ENCODE measurements at regions not wholly inside any gene's neighbourhood (a gene's known extent, or its start where the extent isn't known, plus 50 kb on each side); places are given as distances from the start of the nearest gene placed in this dataset.

DNA sequence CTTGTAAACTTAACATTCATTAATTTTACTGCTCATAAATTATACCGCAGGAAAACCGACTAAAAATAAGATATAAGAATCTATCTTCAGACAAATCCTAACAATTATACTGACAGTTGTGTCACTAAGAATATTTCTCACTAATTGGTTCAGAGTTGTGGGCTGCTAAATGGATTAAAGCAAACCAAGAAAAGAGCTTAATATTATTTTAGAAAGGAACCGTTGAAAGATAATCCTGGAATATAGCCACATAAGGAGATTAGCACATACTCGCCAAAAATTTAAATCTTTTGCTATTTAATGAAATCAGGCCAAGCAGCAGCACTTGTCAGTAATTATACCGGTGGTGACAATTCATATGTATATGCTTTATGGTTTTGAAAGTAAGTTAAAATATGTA, 132.8 kb downstream of the SLIT2 start:
- no peak for DNase-seq (ENCODE audit: unreplicated experiment)
- H3K27ac Mint-ChIP-seq (ENCODE audit: low read depth, unreplicated experiment), result no peak overlapping the region
- no TSS peak for BruUV-seq (replicated peaks)
- no peak overlapping the region for H3K4me3 Mint-ChIP-seq (ENCODE audit: unreplicated experiment)
- no peaks in the 10 kb centered on the region for H3K4me1 Mint-ChIP-seq (ENCODE audit: insufficient read depth, unreplicated experiment)
- no peaks in the 10 kb centered on the region for H3K27me3 Mint-ChIP-seq (ENCODE audit: insufficient read depth, unreplicated experiment)
- H3K9me3 Mint-ChIP-seq (ENCODE audit: unreplicated experiment), result no peaks in the 10 kb centered on the region
- POLR2A ChIA-PET, result interaction anchor here (1.1 kb wide), 1 partner anchor 13 kb away, joined by 3 read pairs; no protein-coding TSS in a partner anchor
- TF ChIP-seq, protein P1, sequence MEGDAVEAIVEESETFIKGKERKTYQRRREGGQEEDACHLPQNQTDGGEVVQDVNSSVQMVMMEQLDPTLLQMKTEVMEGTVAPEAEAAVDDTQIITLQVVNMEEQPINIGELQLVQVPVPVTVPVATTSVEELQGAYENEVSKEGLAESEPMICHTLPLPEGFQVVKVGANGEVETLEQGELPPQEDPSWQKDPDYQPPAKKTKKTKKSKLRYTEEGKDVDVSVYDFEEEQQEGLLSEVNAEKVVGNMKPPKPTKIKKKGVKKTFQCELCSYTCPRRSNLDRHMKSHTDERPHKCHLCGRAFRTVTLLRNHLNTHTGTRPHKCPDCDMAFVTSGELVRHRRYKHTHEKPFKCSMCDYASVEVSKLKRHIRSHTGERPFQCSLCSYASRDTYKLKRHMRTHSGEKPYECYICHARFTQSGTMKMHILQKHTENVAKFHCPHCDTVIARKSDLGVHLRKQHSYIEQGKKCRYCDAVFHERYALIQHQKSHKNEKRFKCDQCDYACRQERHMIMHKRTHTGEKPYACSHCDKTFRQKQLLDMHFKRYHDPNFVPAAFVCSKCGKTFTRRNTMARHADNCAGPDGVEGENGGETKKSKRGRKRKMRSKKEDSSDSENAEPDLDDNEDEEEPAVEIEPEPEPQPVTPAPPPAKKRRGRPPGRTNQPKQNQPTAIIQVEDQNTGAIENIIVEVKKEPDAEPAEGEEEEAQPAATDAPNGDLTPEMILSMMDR (IDR thresholded peaks at IDR 0.05; ENCODE audit: unreplicated experiment), result no peak
- intact Hi-C loops (cut with micrococcal nuclease), result no loop called here
- H3K36me3 Mint-ChIP-seq (ENCODE audit: insufficient read depth, unreplicated experiment), result no peaks in the 10 kb centered on the region
- CTCF ChIA-PET, result interaction anchor here (1.4 kb wide), 1 partner anchor 11 kb away, joined by 4 read pairs; no protein-coding TSS in a partner anchor

DNA sequence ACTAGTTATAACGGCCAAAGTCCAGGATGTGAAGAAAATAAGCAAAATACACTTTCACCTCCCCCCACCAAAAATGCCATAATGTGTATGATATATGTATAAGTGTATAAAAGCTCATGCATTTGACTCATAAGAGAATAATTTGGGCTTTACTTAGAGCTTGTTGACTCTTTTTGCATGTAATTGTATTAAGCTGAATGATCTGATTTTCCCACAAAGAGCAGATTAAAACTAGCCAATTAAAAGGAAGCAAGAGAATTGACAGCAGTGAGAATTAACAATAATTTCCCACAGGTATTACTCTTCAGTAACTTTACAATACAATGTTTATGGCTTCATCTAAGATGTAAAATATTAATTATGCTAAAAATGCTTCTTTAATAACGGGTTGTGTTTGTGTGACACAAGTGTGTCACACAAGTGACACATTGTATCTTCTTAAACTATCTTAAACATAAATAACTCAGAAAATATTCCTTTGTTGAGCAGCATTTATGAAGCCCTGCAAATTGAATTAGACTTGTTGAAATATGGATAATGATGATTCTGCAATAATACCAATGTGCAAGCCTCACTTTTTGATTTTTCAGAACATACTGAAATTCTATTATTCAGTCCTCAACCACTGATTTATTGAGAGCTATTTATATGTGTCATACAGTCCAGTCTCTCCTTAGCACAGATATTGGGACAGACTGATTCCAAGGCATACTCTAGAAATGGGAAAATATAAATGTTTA, 134.5 kb downstream of the SLIT2 start:
- TF ChIP-seq, protein P1 (IDR thresholded peaks at IDR 0.05; ENCODE audit: unreplicated experiment), result no peak
- Mint-ChIP-seq H3K4me1 (ENCODE audit: insufficient read depth, unreplicated experiment) (no peaks in the 10 kb centered on the region), H3K27me3 (ENCODE audit: insufficient read depth, unreplicated experiment) (no peaks in the 10 kb centered on the region), H3K9me3 (ENCODE audit: unreplicated experiment) (no peaks in the 10 kb centered on the region), H3K36me3 (ENCODE audit: insufficient read depth, unreplicated experiment) (no peaks in the 10 kb centered on the region), H3K4me3 (ENCODE audit: unreplicated experiment) (no peak overlapping the region), H3K27ac (ENCODE audit: low read depth, unreplicated experiment) (no peak overlapping the region)
- ChIA-PET CTCF (no interaction called here), POLR2A (interaction anchor here (0.5 to 0.9 kb wide), 2 partner anchors 10 to 303 kb away, joined by 3 to 5 read pairs; no protein-coding TSS in a partner anchor)
- no peak for DNase-seq (ENCODE audit: unreplicated experiment)
- no TSS peak for BruUV-seq (replicated peaks)
- intact Hi-C loops (cut with micrococcal nuclease), result no loop called here

DNA sequence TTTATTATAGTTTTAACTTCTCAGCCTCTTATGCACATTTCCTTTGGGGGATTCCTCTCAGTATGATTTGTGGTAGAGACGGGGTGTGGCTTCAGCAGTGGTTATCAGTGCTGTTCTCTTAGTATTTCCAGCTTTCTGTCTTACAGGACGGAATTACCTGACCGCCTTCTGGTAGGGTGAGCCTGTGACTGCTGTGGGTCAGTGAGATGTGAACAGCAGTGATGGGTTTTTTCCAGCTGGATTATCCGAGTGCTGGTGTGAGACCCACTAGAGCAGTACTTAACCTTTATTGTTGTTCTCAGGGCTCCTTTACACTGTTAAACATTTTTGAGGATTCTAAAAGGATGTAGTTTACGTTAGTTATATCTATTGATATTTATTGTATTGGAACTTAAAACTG, 135.2 kb downstream of the SLIT2 start:
- intact Hi-C loops (cut with micrococcal nuclease), result no loop called here
- H3K4me1 Mint-ChIP-seq (ENCODE audit: insufficient read depth, unreplicated experiment), result no peaks in the 10 kb centered on the region
- no peak overlapping the region for H3K4me3 Mint-ChIP-seq (ENCODE audit: unreplicated experiment)
- ChIA-PET CTCF (no interaction called here), POLR2A (interaction anchor here (0.5 kb wide), 1 partner anchor 302 kb away, joined by 3 read pairs; no protein-coding TSS in a partner anchor)
- H3K36me3 Mint-ChIP-seq (ENCODE audit: insufficient read depth, unreplicated experiment), result no peaks in the 10 kb centered on the region
- TF ChIP-seq, protein P1 (IDR thresholded peaks at IDR 0.05; ENCODE audit: unreplicated experiment), result no peak
- no peak for DNase-seq (ENCODE audit: unreplicated experiment)
- H3K9me3 Mint-ChIP-seq (ENCODE audit: unreplicated experiment), result no peaks in the 10 kb centered on the region
- H3K27me3 Mint-ChIP-seq (ENCODE audit: insufficient read depth, unreplicated experiment), result no peaks in the 10 kb centered on the region
- no TSS peak for BruUV-seq (replicated peaks)
- no peak overlapping the region for H3K27ac Mint-ChIP-seq (ENCODE audit: low read depth, unreplicated experiment)

DNA sequence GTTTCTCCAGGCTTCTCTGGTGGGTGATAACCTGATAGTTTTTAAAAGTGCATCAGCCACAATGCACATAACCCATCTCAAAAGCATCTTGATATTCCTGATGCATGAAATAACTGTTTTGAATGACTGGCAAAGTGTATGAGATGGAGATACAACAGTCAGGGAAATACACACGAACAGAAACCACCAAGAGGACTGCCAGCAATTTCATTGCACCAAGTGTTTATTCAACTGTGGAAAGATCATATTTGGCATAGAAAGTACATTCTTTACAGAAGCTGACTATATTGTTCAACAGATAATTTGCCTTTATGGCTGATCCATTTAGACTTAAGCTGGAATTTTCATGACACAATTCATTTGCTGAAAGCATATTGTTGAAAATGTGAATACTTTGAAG, 139.5 kb downstream of the SLIT2 start:
- Mint-ChIP-seq H3K27me3 (ENCODE audit: insufficient read depth, unreplicated experiment) (no peaks in the 10 kb centered on the region), H3K36me3 (ENCODE audit: insufficient read depth, unreplicated experiment) (no peaks in the 10 kb centered on the region), H3K27ac (ENCODE audit: low read depth, unreplicated experiment) (no peak overlapping the region), H3K4me1 (ENCODE audit: insufficient read depth, unreplicated experiment) (no peaks in the 10 kb centered on the region), H3K9me3 (ENCODE audit: unreplicated experiment) (no peaks in the 10 kb centered on the region), H3K4me3 (ENCODE audit: unreplicated experiment) (no peak overlapping the region)
- intact Hi-C loops (cut with micrococcal nuclease), result no loop called here
- DNase-seq (ENCODE audit: unreplicated experiment), result no peak
- CTCF ChIA-PET, result interaction anchor here (0.8 kb wide), 1 partner anchor 68 kb away, joined by 5 read pairs; no protein-coding TSS in a partner anchor
- POLR2A ChIA-PET, result interaction anchor here (0.7 kb wide), 1 partner anchor 24 kb away, joined by 3 read pairs; no protein-coding TSS in a partner anchor
- TF ChIP-seq, protein P1 (IDR thresholded peaks at IDR 0.05; ENCODE audit: unreplicated experiment), result no peak
- BruUV-seq (replicated peaks), result no TSS peak
